Thoracic aorta (tissue), 2 donors: ENCODE measurements at regions not wholly inside any gene's neighbourhood (a gene's known extent, or its start where the extent isn't known, plus 50 kb on each side); places are given as distances from the start of the nearest gene placed in this dataset.

Experiments
- ATAC-seq: fragments of 150-250 bp; one replicate; pipeline ENCODE4 v1.8.0; 2017; ENCODE audit warnings: low read depth; ENCODE audit not compliant: insufficient number of reproducible peaks, low FRiP score
- DNase-seq: peaks from one replicate; pipeline ENCODE4 v3.0.0-alpha.2; 2020; ENCODE audit warnings: low spot score
- H3K27ac ChIP-seq, 2 donors: fragments of 200-600 bp; sonication (generic); 1 replicate in 1 of 2; 2 replicates in 1 of 2; pipeline ENCODE4 v1.5.1; 2016; ENCODE audit warnings: mild to moderate bottlenecking in 2 of 2, moderate library complexity in 2 of 2
- H3K27me3 ChIP-seq: fragments of 200-600 bp; sonication (generic); replicated peaks from 2 replicates; pipeline ENCODE4 v1.6.0; 2016; ENCODE audit warnings: mild to moderate bottlenecking; ENCODE audit not compliant: insufficient read depth
- H3K36me3 ChIP-seq: fragments of 200-600 bp; sonication (generic); one replicate; pipeline ENCODE4 v1.5.1; 2016
- H3K4me1 ChIP-seq, 2 donors: fragments of 200-600 bp; sonication (generic); 1 replicate in 1 of 2; 2 replicates in 1 of 2; pipeline versions ENCODE4 v1.5.1 to v1.6.0; 2016; ENCODE audit warnings: low read depth in 2 of 2, mild to moderate bottlenecking in 1 of 2; ENCODE audit not compliant: control insufficient read depth in 1 of 2
- H3K4me3 ChIP-seq: fragments of 200-600 bp; sonication (generic); 2 replicates; pipeline ENCODE4 v1.5.1; 2016; ENCODE audit warnings: mild to moderate bottlenecking
- H3K9me3 ChIP-seq: fragments of 200-600 bp; sonication (generic); 2 replicates; pipeline ENCODE4 v1.5.1; 2016
- TF ChIP-seq, protein P1 (sequence below): fragments of 200-600 bp; sonication (generic); IDR thresholded peaks from one replicate; pipeline ENCODE4 v1.5.1; 2019; ENCODE audit warnings: antibody characterized with exemption

DNA sequence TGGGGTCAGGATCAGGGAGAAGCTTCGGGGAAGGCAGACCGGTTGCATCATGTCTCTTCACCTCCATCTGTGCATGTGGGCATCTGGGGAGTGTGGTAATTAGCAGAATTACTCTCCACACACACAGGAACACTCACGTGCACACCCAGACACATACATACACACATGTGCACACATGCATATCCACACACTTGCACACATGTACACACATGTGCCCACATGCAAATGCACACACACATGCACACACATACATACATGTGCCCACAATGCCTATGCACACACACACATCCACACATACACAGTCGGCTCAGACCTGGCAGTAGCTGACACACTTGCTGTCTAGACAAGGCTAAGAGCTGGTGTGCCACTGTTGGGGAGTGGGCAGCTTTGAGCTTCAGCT is 212.3 kb upstream of the PMEPA1 start:
- Histone ChIP-seq H3K27me3 (no peaks in the 10 kb centered on the region), H3K4me1 (no peaks in the 10 kb centered on the region), H3K36me3 (no peaks in the 10 kb centered on the region), H3K4me3 (no peak overlapping the region), H3K27ac (no peak overlapping the region), H3K9me3 (peaks cover 12% of the 10 kb centered on the region)
- TF ChIP-seq, protein P1, sequence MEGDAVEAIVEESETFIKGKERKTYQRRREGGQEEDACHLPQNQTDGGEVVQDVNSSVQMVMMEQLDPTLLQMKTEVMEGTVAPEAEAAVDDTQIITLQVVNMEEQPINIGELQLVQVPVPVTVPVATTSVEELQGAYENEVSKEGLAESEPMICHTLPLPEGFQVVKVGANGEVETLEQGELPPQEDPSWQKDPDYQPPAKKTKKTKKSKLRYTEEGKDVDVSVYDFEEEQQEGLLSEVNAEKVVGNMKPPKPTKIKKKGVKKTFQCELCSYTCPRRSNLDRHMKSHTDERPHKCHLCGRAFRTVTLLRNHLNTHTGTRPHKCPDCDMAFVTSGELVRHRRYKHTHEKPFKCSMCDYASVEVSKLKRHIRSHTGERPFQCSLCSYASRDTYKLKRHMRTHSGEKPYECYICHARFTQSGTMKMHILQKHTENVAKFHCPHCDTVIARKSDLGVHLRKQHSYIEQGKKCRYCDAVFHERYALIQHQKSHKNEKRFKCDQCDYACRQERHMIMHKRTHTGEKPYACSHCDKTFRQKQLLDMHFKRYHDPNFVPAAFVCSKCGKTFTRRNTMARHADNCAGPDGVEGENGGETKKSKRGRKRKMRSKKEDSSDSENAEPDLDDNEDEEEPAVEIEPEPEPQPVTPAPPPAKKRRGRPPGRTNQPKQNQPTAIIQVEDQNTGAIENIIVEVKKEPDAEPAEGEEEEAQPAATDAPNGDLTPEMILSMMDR, result no peak
- no peak for DNase-seq
- ATAC-seq, result no peak

DNA sequence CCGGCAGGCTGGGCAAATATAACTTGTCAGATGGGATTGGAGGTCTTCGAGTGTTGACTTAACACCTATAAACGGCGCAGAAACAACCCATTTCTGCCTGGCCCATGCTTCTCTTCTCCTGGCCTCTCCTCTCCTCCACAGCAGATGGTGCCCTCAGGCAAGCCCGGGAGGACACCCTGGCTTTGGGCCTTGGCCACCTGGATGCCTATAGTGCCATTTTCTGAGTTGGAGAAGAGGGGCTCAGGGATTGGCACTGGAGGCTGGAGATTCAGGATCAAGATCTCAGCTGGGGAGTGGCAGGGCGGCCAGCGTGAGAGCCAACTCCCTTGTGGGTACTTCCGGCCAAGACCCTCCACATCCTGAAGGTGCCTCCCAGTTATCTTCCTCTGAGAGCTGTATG is 211.9 kb upstream of the PMEPA1 start:
- TF ChIP-seq, protein P1, result no peak
- Histone ChIP-seq H3K27ac (no peak overlapping the region), H3K36me3 (no peaks in the 10 kb centered on the region), H3K4me1 (no peaks in the 10 kb centered on the region), H3K9me3 (peaks cover 12% of the 10 kb centered on the region), H3K4me3 (no peak overlapping the region), H3K27me3 (no peaks in the 10 kb centered on the region)
- ATAC-seq (no peak), DNase-seq (no peak)

GRCh38 chr20:57920971-57921370 is 211.2 kb upstream of the PMEPA1 start:
- H3K4me3 ChIP-seq, result no peak overlapping the region
- no peaks in the 10 kb centered on the region for H3K4me1 ChIP-seq
- ATAC-seq (no peak), DNase-seq (no peak)
- H3K36me3 ChIP-seq, result no peaks in the 10 kb centered on the region
- H3K27ac ChIP-seq, result no peak overlapping the region
- H3K9me3 ChIP-seq, result peaks cover 5% of the 10 kb centered on the region
- TF ChIP-seq, protein P1, result no peak
- no peaks in the 10 kb centered on the region for H3K27me3 ChIP-seq

DNA sequence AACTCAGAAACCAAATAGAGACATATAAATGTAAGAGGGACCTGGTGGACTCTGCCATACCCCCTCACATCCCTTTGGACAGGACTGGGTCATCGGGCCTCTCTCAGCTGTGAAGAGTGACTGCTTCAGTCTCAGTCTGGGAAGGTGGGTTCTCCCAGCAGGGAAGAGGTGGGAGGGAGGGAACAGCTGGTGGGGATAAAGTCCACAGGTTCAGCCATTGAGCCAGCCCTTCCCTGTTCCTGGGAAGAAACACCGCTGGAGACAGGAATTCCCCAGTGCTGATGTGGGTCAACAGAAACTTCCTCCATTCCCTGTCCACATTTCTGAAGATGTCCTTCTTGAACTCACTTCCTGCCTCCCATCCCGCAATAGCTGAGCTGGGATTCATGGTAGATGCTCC is 209.2 kb upstream of the PMEPA1 start:
- no peak for DNase-seq
- Histone ChIP-seq H3K36me3 (no peaks in the 10 kb centered on the region), H3K9me3 (no peaks in the 10 kb centered on the region), H3K27ac (no peak overlapping the region), H3K4me3 (no peak overlapping the region), H3K4me1 (no peaks in the 10 kb centered on the region), H3K27me3 (no peaks in the 10 kb centered on the region)
- no peak for ATAC-seq
- TF ChIP-seq, protein P1, result no peak

- H3K36me3 ChIP-seq, result no peaks in the 10 kb centered on the region
- DNase-seq, result no peak
- no peaks in the 10 kb centered on the region for H3K27me3 ChIP-seq
- no peak overlapping the region for H3K27ac ChIP-seq
- ATAC-seq, result no peak
- H3K9me3 ChIP-seq, result no peaks in the 10 kb centered on the region
- TF ChIP-seq, protein P1, result no peak
- H3K4me3 ChIP-seq, result no peak overlapping the region
- no peaks in the 10 kb centered on the region for H3K4me1 ChIP-seq
Measured at GRCh38 chr20:57918551-57918950, 208.7 kb upstream of the PMEPA1 start.
